ENCODE measurements at regions not wholly inside any gene's neighbourhood (a gene's known extent, or its start where the extent isn't known, plus 50 kb on each side); places are given as distances from the start of the nearest gene placed in this dataset.

- no peak for TF ChIP-seq CTCF (IDR thresholded peaks at IDR 0.05)
- no peak for TF ChIP-seq POLR2A (IDR thresholded peaks at IDR 0.05)
Measured at GRCh38 chr11:134657631-134658030, 245.6 kb upstream of the B3GAT1 start.

All from right lobe of liver (tissue), 4 donors.